ENCODE measurements at regions not wholly inside any gene's neighbourhood (a gene's known extent, or its start where the extent isn't known, plus 50 kb on each side); places are given as distances from the start of the nearest gene placed in this dataset.

DNA sequence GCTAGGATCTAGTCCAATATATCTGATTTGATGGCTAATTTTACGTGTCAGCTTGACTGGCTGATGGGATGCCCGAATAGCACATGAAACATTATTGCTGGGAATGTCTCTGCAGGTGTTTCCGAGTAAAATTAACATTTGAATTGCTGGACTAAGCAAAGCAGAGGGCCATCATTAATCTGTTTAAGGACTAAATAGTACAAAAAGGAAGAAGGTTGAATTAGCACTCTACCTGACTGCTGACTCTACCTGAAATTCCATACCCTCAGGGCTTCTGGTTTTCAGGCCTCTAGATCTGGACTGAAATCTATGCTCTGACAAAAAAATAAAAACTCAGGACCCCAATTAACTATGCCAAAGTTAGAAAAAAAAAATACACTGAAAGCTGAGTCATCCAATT, 1021.9 kb downstream of the FAM133A start:
- TF ChIP-seq CTCF (conservative IDR thresholded peaks at IDR 0.05) (no peak), EZH2 (IDR thresholded peaks at IDR 0.05; ENCODE audit: low read depth) (no peak)

Data from PC-9 (cell line).